Ammon's horn (tissue), 1 donor: ENCODE measurements at regions not wholly inside any gene's neighbourhood (a gene's known extent, or its start where the extent isn't known, plus 50 kb on each side); places are given as distances from the start of the nearest gene placed in this dataset.
"Not testable (repeated sequence)": the region's sequence is repeated elsewhere in the genome, so short reads cannot be mapped to it uniquely, and the experiment has no call there.

ENCODE experiments used
- DNase-seq: peaks from one replicate; pipeline ENCODE4 v3.0.0-alpha.2; 2016; ENCODE audit warnings: low spot score

DNA sequence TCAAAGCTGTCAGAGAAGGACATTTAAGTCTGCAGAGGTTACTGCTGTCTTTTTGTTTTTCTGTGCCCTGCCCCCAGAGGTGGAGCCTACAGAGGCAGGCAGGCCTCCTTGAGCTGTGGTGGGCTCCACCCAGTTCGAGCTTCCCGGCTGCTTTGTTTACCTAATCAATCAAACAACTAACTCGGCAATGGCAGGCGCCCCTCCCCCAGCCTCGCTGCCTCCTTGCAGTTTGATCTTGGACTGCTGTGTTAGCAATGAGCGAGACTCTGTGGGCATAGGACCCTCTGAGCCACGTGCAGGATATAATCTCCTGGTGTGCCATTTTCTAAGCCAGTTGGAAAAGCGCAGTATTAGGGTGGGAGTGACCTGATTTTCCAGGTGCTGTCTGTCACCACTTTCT lies 201.8 kb upstream of the ETAA1 start:
- not testable (repeated sequence) for DNase-seq

DNA sequence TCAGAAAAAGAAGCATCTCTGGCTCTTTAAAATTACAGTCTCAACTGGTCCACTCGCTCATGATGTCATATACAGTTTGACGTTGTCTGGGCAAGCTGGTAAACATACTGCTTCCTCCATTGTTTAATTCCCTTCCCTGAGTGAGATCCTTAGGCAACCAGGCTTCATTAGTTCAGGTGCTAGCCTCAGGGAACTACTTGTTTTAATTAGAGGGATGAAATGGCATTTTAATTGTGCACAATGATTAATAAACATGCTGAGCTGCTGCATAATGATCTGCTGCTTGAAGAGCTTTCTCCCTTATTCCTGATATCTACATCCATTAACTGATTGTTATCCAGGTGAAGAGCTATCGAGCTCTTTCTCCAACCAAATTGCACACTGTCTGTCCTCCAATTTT lies 195.6 kb upstream of the ETAA1 start:
- no peak for DNase-seq

DNA sequence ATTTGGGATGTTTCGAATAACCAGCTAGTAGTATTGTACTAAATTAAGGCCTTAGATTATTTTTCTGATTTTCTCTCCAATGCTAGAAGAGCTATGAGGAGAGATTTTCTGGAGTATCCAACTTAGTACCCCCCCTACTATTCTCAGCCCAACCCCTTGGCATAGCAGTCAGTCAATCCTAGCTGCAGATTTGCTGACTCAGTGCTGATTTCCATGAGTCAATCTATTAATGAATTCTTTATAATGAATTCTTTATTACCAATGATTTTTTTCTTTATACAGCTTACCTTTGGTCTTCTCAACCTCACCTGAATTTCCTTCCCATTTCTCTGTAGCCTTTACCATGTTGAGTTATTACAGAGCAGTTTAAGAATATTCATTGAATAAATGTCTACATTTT lies 192.8 kb upstream of the ETAA1 start:
- no peak for DNase-seq

DNA sequence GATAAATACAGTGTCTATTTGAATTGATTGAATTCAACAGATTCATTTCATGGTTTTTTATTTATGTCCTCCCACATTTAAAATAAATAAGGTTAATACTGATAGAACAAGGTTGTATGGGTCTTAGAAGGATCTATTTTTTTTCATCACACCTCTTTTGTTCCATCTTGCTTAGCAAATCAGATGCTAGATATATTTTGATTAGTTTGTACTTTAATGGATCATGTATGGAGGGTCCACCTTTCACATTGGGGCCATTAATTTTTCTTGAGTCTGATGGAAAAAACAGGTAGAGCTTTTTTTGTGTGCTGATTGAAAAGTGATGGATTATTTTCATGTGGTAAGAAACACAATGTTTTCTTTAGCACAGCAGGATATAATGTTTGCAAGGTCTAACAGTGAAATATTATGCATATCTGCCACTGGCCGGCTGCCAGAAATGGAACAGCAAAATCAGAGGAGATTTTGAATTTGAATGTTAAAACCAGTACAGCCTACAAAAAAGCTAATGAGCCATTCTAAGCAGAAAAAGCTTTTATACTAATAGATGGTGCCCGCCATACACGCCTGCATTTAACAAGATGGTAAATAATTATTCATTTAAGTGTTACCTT lies 188.1 kb upstream of the ETAA1 start:
- no peak for DNase-seq

DNA sequence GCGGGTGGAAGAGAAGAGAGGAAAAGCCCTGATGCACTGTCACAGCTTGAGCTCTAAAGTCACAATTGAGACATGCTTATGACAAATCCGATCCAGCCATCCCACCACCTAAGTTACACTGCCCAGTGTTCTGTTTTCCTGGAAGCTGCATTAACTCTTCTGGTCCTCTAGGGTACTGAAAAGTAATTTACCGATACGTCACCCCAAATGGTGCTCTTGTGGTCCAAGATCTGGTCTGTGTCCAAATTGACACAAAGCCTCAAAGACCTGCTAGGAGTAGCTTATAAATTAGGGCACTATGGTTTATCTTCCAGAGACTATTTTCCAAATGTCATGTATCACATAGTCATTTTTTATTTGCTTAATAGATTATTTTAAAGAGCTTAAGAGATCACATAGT lies 186.7 kb upstream of the ETAA1 start:
- DNase-seq = no peak

DNA sequence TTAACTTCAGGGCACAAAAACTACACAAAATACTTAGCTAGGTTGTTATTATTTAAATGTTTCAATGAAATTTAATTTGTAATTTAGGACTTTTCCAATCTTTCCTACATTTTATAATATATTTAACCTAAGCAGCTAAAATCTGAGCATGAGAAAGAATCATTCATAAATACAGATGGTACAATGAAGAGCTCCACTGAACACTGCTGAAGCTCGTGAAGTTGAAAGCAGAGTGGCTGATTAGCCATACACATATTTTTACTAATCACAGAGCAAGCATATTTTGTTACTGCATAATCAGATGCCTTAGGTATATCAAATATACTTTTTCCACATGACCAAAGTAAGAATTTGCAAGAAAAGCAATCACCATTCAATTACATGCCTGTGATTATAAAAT lies 184.9 kb upstream of the ETAA1 start:
- DNase-seq = no peak

DNA sequence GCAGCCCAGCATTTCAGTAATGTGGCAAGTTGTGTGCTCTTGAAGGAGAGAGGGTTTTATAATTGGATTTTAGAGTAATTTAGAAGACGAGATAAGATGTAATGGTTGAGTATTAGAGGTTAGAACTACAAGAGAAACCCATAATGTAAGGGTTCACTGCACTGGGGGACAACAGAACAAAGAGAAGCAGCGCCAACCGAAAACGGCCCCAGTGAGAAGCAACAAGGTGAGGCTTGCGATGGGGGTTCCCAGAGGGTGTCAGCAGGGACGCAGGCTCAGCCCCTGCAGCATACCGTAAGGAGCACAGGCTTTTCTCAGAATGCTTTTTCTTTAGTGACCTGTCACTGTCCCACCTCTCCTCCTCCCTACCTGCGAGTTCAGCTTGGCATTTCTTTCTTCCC lies 183.9 kb upstream of the ETAA1 start:
- DNase-seq = no peak

DNA sequence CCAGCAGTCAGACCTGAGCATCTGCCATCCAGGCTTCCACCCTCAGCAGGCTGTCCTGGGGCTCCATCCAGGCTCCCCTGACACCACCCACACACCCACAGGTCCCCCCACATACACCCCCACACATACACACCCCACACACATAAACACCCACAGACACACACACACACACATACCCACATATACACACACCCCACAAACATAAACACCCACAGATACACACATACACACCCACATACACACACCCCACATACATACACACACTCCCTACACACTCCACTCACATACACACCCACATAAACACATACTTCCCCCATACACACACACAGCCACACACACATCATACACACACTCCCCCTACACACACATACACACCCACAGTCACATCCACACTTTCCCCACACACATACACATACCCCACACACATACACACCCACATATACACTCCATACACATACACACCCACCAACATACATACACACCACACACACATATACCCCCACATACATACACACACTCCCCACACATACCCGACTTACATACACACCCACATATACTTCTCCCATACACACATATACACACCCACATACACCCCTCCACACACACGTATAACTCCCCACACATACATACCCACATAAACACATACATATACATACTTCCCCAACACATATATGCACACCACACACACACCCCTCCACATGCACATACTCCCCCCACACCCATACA lies 183.3 kb upstream of the ETAA1 start:
- DNase-seq = no peak

DNA sequence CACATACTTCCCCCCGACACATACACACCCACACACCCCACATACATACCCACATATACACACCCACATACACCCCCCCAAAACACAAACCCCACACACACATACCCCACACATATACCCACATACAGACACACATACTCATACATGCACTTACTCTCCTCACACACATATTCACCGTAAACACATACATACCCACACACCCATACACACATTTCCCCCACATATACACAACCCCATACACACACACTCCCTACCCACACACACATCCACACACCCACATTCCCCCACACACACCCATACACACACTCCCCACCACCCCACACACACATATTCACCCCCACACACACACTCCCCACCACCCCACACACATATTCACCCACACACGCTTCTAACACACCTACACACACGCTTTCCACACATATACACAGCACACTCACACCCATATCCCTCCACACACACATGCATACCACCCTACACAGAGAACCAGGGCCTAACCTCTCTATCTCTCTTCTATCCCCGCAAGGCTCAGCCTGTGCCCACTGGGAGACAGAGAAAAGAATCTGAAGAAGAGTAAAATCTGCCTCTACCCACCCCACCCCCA lies 182.4 kb upstream of the ETAA1 start:
- DNase-seq = no peak

DNA sequence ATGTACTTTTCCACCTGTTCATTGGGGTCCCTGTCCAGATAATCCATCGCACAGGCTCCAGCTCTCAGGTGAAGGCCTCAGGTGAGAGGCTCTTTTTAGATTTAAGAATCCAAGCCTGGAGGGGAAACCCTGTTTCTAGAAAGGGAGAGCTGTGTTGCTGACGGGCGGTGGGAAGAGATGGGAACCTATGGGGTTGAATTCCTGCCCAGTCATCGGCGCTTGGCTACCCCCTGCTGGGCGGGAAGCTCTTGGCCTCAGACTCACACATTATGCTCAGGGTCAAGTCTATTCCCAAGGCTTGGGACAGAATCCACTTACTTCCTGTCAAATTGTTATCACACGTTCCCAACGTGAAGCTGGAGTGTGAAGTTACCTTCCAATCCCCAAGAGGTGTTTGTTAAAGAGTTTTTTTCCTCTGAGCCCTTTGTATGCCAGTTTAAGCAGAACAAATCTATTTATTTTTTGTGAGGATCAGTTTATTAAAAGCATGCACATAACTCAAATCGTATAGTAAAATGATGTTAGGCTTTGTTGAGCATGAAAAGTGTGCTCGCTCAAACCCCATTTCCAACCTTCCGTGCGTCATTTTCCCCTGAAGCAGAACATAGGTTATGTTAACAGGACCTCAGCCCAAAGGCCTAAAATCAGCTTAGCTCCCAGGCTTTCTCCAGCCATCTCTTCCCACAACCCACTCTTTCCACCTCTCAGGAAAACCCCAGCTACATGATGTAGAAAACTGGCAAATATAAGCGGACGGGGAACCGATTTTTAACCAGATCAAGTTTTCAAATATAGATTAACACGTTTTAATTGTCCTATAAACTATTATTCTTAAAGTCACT lies 181.7 kb upstream of the ETAA1 start:
- no peak for DNase-seq

DNA sequence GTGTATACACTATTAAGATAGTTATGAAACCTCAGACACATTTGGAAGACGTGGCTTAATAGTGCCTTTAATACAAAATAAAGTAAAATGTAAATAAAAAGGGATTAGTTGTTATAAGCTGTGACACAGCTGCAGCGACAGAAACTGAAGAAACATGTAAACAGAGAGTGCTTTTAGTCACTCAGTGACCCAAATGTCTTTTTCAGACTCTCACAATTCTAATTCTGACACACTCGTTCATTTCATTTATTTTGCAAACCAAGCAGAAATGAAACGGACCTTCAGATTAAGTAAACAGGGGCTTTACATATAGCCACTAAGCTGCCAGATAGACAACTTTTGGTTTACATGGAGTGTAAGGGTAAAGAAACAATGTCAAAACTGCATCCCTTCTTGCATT lies 181.0 kb upstream of the ETAA1 start:
- no peak for DNase-seq

DNA sequence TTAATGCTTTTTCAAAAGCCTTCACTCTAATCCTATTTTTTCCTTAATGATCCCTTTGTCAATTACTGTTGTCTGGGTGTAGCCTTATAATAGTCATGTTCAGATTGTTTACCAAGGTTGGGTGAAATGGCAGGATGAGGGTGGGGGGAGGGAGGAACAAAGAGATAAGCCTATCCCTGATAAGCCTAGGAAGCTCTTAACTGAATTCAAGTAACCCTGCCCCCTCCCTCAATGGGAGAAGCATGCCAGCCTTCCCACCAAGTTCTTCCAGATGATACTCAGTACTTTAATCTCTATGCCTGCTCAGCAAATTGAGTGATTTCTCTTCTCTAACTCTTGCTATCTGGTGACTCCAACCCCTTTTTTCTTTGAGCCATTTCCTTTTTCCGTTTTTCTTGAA lies 180.3 kb upstream of the ETAA1 start:
- DNase-seq = no peak

DNA sequence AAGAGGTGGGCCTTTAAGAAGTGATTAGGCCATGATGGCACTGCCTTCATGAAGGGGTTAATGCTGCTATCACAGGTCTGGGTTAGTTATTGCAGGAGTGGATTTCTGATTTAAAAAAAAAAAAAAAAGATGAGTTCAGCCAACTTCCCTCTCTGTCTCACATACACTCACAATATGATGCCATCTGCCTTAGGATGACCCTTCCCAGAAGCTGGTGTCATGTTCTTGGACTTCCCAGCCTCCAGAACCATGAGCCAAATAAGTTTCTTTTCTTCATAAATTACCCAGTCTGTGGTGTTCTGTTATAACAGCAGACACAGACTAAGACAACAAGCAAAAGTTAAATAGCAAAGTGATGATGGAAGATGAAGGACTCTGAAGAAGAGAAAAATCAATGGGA lies 179.7 kb upstream of the ETAA1 start:
- no peak for DNase-seq

DNA sequence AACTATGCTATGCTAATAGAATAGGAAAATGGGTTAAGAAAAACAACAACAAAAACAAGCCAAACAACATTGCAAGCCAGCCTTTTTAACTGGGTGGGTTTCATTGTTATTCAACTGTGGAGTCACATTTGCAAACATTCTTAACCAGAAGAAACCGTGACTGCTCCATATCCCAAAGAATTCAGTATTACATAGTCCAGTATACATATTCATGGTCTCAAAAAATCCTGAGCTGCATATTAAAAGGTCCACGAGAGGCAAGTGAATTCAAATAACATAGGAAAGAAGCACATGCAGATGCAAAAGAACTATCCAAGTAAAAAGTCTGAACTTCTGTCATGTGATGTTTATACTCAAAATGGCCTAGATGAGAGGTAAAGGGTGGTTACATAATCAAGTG lies 179.1 kb upstream of the ETAA1 start:
- DNase-seq = no peak

DNA sequence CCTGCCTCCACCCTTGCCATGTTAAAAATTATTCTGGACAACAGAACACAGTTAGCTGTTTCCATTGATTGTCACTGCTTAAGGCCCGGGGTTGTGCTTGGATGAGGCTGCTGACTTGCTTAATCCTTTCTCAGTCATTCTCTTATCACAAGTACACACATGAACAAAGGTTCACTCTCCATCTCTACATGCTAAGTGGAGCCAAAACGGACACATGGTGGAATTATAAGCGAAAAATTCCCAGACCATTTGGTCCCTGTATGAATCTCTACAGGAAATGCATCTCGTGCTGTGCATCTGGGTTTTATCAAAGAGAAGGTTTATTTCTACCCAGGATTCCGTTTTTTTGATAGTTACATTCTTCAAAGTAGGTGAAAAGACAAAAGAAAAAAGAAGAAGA lies 177.5 kb upstream of the ETAA1 start:
- no peak for DNase-seq

DNA sequence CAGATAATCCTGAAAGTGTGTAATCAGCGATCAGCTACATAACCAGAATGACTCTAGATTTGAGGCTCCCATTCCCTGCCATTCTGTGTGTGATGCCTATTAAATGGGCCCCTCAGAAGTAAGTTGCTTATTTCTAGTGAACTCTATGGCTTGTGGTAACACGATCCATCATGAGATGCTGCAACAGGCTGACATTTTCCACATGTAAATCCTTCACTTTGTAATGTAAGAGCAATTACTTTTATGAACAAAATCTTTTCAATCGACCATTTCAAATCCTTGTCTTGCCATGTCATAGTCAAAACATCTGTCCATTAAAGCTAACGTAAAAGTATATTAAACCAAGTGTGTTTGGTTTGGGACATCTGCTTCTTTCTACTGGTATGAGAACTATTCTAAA lies 175.9 kb upstream of the ETAA1 start:
- DNase-seq = no peak

DNA sequence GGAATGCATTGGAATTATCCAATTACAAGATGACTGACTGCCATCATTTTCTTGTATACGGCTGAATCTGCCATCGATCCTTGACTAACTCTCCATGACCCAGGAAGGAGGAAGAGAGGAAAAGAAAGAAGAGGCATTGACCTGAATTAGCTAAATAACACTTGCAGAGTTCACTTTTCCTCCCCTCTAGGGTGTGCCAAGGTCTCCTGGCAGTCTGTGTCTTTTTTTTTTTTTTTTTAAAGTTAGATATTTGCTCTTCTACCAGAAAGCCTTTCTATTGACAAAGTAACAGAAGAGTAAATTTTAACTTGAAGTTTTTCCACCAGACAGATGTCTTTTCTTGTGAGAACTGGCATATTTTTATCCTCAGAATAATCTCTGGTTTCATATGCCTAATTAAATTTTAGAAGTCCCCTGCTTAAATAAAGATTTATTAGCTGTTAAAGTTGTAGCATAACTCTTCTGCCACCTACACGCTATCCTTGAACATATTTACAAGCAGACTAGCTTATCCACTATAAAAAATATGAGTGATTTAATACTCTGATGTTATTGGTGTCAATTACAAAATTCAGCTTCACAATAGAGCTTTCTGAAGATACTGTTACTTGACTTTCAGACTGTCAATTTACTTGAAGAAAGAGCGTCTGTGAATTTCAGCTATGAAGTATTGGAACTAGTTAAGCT lies 171.7 kb upstream of the ETAA1 start:
- DNase-seq = no peak

DNA sequence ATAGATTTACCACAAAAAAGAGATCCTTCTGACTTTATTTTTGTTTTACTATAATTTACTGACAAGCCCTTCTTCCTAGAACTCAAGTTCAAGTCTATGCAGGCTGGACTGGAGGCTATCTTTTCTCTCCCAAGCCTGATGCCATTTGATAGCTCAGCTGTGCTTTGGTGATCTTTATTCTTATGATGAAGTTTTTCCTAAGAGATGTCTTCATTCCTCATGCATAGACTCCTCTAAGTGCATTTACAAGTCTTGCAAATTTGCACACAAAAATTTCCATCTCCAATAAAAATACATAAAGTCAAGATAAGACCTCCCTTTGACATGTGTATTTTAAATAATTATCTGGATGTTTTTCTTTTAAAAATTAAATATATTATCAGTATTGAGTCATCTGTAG lies 167.4 kb upstream of the ETAA1 start:
- DNase-seq = no peak

DNA sequence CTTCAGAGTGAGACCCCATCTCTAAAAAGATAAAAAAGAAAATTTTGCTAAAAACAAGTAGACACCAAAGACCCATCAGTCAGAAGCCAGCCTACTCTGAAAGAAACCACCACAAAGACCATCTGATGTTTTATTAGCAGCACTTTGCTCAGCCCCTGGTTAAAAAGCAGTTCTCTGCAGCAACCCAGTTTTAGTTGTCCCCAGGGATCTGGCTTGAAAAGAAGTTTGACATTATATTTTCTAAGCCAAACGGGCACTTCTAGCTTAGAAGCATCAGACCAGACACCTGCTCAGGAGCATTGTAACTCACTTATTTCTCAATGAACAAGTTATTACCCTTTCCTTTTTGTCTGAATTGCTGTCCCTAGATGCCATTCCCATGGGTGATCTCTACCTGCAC lies 164.2 kb upstream of the ETAA1 start:
- no peak for DNase-seq

DNA sequence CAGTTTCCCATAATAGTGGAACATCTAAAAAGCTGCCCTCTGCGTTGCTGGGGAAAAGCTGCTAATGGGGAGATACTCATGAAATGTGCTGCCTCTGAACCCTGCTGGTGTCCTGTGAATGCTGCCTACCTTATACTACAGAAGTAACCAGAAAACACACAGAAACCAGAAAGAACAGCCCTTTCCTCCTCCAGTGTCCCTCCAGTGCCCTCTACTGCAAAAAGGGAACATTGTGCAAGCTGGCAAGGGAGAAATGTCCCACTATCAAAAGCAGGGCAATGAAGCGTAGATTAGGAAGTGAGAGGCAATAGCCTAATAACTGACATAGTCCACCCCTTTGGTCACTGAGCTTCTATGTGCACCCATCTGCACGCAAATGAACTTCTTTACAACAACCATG lies 162.7 kb upstream of the ETAA1 start:
- DNase-seq = no peak

DNA sequence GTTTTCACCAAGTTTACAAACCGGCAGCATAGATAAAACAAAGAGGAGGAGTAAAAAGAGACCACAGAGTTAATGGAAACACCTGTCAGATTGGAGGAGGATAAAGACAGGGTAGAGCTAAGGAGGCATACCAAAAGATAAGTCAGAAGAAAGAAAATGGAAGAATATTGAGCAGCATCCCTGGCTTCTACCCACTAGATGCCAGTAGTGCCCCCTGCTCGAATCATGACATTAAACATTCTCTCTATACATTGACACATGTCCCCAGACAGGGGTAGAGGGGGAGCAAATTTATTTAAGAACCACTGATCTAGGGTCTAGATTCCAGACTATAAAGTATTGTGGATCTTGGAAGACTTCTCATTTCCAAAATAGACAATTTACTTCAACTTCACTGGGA lies 159.8 kb upstream of the ETAA1 start:
- DNase-seq = no peak

DNA sequence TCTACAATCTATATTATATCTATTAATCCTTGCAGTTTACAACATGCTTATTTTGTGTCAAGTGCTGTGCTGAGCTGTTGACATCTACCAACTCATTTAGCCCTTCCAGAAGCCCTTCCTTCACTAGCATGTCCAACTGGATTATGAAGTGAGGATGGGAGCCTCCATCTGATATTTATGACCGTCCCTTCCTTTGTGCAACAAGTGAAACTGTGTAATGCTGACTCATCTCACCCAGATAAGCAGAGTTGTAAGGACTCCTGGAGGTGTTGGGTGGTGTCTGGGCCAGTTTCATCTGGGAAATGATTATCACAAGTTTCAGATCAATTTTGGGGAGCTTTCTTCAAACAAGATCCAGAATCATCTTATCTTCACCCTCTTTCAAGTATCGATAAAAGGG lies 156.6 kb upstream of the ETAA1 start:
- no peak for DNase-seq
